GM18502 (cell line): ENCODE measurements at regions not wholly inside any gene's neighbourhood (a gene's known extent, or its start where the extent isn't known, plus 50 kb on each side); places are given as distances from the start of the nearest gene placed in this dataset.

Experiments used
- ATAC-seq: cut with Tn5 transposase; IDR thresholded peaks from one replicate; pipeline ENCODE4 v1.9.1; 2021; ENCODE audit warnings: mild to moderate bottlenecking; ENCODE audit not compliant: unreplicated experiment, poor library complexity

GRCh38 chr2:18503376-18504228 lies 56.9 kb downstream of the RDH14 start:
- no peak for ATAC-seq

- no peak for ATAC-seq
Observed at GRCh38 chr2:18502142-18502541, 58.3 kb downstream of the RDH14 start.

- ATAC-seq: no peak
Observed at GRCh38 chr2:18501729-18502128, 58.7 kb downstream of the RDH14 start.

- no peak for ATAC-seq
Observed at GRCh38 chr2:18501156-18501555, 59.3 kb downstream of the RDH14 start.

- ATAC-seq: no peak
Observed at GRCh38 chr2:18500333-18500732, 60.1 kb downstream of the RDH14 start.

- no peak for ATAC-seq
Observed at GRCh38 chr2:18498531-18498930, 61.9 kb downstream of the RDH14 start.

GRCh38 chr2:18496516-18496915 lies 63.9 kb downstream of the RDH14 start:
- ATAC-seq: no peak

- no peak for ATAC-seq
Observed at GRCh38 chr2:18495058-18495457, 65.4 kb downstream of the RDH14 start.

GRCh38 chr2:18492721-18493120 lies 67.7 kb downstream of the RDH14 start:
- no peak for ATAC-seq

GRCh38 chr2:18491577-18491976 lies 68.9 kb downstream of the RDH14 start:
- no peak for ATAC-seq

GRCh38 chr2:18490901-18491300 lies 69.6 kb downstream of the RDH14 start:
- ATAC-seq: no peak

- ATAC-seq: no peak
Observed at GRCh38 chr2:18487106-18487913, 73.1 kb downstream of the RDH14 start.

GRCh38 chr2:18484625-18485024 lies 75.8 kb downstream of the RDH14 start:
- ATAC-seq: no peak

- no peak for ATAC-seq
Observed at GRCh38 chr2:18483896-18484295, 76.6 kb downstream of the RDH14 start.

GRCh38 chr2:18482666-18483065 lies 77.8 kb downstream of the RDH14 start:
- no peak for ATAC-seq

- ATAC-seq: no peak
Observed at GRCh38 chr2:18479947-18480369, 80.5 kb downstream of the RDH14 start.

GRCh38 chr2:18477293-18477692 lies 83.2 kb downstream of the RDH14 start:
- no peak for ATAC-seq

GRCh38 chr2:18476484-18476883 lies 84.0 kb downstream of the RDH14 start:
- ATAC-seq: no peak

- no peak for ATAC-seq
Observed at GRCh38 chr2:18475884-18476283, 84.6 kb downstream of the RDH14 start.

- ATAC-seq: no peak
Observed at GRCh38 chr2:18474700-18475099, 85.8 kb downstream of the RDH14 start.
